CD1c-positive myeloid dendritic cell (primary cell): ENCODE measurements at regions not wholly inside any gene's neighbourhood (a gene's known extent, or its start where the extent isn't known, plus 50 kb on each side); places are given as distances from the start of the nearest gene placed in this dataset.

Source experiments
- DNase-seq: peaks from one replicate; pipeline ENCODE4 v3.0.0-alpha.2; 2016; ENCODE audit errors: extremely low spot score

GRCh38 chr9:129506041-129506440 lies 114.9 kb downstream of the C9orf50 start:
- DNase-seq = no peak

- no peak for DNase-seq
Measured at GRCh38 chr9:129505270-129505902, 115.5 kb downstream of the C9orf50 start.

DNA sequence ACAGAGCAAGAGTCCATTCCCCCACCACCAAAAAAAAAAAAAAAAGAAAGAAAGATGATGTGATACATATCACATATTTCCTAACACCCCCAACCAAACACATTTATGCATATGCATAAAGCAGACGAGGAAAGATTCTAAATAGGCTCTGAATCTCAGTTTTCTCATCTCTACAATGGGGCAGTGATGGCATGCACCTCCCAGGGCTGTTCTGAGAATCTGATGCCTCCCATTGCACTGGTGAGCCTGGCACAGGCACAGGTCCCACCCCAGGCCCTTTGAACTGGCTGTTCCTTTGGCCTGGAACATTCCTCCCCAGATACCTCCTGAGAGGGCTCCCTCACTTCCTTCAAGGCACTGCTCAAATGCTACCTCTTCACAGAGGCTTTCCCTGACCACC lies 116.5 kb downstream of the C9orf50 start:
- DNase-seq = no peak

DNA sequence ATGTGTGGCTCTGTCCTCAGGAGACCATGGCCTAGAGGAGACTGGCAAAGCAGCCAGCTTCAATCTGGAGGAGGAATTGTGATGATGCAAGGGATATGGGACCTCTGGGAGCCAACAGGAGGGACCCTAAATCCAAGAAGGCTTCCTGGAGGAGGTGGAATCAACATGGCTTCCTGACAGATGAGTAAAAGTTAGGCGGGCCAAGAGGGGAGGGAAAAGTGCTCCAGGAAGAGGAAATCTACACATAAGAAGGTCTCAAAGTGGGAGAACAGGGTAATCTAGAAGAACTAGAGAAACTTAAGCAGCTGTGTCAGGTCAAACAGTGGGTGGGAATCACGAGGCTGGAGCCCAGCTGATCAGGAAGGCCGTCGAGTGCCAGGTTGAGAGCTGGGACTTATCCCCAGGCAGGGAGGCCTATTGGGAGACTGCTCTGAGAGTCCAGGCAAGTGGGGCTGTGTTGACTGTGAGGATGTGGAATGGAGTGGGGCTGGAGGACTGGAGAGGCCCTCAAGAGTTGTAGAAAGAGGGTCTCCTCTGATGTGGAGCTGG lies 119.1 kb downstream of the C9orf50 start:
- DNase-seq = peak; percentile 31

DNA sequence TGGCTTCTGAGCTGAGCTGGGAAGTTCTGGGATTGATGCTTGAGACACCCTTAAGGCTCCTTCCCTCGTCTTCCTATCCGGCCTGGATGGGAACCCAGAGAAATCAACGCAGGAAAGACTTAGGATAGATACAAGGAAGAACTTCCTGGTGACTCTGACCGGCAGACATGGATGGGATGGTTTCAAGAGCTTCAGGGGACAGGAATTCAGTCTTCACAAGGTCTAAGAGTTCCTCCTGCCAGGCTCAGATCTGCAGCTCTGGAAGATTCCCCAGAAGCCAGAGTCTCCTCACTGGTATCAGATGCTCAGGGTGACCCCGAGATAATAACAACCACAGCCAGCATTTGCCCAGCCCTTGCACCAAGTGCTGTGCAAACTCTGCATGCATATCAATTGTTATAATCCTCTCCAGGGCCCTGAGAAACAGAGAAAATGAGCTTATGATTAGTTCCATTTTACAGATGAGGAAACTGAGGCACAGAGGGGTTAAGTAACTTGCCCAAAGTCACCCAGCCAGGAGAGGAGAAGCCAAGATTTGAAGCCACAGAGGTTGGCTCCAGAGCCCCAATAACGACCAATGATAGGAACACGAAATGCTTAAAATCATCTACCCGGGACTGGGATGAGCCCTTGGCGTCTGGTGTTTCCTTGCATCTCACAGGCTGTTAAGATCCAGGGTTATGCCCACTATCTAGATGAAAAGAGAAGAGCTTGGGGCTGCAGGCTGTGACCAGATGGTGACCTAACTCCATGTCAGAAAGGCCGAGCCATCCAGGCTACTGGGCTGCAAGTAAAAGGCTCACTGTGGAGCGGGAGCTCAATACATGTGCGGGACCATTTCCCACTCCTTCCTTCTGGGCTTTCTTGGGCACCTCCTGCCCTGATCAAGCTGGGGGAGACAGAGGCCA lies 119.8 kb downstream of the C9orf50 start:
- no peak for DNase-seq

- DNase-seq = no peak
Measured at GRCh38 chr9:129500161-129500862, 120.6 kb downstream of the C9orf50 start.

DNA sequence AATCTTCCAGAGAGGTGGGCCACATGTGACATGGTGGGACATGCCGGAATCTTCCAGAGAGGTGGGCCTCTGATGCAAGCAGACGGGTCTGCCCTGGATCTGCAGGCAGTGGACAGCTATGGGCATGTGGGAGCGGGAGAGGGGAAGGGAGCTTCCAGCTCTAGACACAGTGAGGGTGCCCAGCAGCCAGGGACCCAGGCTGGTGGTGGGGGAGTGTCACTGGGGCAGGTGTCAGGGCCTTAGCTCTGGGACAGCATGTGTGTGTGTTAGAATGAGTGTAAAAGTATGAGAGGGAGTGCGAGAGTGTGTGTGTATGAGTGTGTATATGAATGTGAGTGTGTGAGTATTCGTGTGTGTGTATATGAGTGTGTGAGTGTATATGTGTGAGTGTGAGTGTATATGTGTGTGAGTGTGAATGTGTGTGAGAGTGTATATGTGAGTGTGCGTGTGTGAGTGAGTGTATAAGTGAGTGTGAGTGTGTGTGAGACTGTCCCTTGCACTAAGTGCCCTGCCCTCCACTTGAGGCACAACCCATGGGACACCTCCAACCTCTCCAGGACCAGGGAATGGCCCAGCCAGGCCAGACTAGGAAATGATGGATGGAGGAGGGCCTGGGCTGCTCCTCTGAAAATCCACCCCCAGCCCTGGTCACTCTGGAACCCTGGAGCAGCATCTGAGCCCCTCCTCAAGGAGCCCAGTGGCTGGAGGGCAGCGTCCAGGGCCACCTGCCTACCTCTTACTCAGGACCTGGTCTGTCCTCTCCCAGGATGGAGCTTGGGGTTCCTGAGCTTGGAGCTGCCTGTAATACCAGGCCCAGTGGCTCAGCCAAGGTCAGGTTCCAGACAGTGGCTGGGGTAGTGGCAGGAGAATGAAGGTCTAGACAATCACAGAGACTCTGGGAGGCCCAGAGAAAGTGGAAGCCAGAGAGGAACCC lies 122.2 kb downstream of the C9orf50 start:
- DNase-seq = no peak

- no peak for DNase-seq
Measured at GRCh38 chr9:129497813-129498450, 123.0 kb downstream of the C9orf50 start.

DNA sequence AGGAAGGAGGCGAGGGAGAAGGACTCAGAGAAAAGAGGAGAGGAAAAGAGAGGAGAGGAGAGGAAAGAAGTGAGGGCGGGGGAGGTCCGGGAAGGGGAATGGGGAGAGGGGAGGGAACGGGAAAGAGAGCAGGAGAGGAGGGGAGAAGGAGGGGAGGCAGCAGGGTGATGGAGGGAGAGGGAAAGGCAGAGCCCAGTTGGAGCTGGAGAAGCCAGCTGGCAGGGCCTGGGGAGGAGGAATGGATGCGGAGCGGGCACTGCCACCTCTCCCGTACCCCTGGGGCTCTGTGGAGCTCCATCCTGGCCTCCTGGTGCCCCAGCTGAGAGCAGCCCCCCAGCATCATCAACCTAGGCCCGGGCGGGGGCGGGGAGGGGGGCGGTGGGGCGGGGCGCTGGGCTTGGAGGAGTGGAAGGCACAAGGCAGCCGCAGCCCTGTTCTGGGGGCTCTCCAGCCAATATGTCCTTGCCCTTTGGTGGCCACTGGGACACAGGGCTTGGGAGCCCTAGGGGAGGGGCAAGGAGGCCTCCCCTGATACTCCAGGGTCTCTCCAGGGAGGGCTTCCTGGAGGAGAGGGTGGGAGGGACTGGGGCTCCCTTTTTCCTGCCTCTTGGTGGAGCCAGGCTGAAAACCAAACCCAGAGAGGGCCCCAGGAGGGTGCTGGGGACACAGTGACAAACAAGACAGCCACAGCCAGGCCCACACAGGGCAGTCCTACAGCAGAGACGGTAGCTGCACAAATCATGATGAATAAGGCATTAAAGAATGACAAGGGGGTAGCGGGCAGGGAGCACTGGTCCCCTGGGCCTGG lies 123.7 kb downstream of the C9orf50 start:
- DNase-seq = no peak

GRCh38 chr9:129496473-129497004 lies 124.4 kb downstream of the C9orf50 start:
- DNase-seq = peak; percentile 85

DNA sequence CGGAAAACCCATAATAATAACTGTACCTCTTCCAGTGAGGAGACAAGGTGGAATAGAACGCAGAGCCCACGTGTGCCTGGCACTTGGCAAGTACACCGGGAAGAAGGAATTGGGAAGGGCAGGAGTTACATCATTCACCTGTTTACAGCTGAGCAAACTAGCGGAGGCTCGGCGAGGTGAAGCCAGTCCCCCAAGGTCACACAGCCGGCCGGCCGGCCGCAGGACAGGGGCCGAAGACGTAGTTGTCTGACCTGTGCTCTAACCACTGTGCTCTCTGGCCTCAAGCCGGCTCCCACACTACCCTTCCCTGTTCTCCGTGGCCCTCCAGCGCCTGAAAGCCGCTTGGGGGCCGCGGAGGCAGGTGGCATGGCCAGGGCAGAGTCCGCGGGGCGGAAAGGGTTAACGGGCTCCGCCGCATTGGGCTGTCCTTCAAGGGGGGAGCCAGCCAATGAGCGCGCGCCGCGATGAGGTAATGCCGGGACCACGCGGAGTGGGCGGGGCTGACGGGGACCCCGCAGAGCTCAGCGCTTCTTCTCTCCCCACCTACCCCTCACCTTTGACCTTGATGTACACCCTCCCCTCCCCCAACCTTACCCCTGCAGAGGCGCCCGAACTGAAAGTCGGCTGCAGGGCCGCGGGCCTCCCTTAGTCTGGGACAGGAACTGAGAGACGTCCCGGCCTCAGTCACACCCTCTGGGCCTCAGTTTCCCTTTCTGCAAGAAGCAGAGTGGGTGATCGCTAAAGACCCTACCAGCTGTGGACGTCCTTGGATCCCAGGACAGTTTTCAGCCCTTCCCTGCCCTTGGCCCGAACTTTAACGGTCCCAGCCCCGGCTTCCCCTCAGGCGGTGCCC lies 125.1 kb downstream of the C9orf50 start:
- DNase-seq = peak; percentile 87

DNA sequence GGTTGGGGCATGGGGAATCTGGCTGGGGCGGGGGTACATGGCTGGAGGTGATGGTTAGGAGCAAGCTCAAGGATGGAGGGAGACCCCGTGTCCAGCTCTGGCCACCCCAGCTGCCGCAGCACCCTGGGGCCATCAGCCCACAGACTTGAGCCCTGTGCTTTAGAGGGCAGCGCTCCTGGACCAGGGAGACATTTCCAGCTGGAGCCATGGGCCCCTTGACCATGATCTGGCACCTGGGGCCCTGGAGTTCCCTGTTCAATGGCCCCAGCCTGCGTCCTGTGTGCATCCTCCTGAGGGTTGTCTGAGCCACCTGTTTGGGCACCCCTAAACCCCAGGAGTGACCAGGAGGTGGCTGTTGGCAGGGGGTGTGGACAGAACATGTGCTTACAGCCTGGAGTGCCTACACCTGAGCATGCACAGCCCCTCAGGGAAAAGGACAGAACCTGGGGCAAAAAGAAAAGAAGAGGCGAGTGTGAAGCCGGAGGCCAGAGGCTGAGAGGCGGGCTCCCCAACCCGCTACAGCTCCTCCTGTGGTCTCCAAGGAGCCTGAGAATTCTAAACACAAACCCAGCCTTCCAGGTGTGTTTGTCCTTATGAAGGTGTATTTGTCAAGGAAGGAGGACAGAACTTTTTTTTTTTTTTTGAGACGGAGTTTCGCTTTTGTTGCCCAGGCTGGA lies 126.7 kb downstream of the C9orf50 start:
- no peak for DNase-seq

DNA sequence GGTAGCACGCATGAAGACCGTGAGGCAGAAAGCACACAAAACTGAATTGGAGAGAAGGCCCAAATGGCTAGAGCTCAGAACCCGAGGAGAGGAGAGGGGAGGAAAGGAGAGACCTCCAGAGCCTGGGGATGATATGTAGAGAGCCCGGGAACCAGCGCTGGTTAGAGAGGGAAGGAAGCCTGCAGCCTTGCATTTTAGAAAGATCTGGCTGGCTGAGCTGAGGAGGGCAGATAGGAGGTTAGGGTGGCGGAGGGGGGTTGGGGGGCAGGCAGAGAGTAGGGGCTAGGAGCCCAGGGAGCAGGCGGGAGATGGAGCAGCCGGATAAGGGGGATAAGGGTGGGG lies 127.2 kb downstream of the C9orf50 start:
- DNase-seq = no peak

GRCh38 chr9:129493002-129493705 lies 127.7 kb downstream of the C9orf50 start:
- no peak for DNase-seq

DNA sequence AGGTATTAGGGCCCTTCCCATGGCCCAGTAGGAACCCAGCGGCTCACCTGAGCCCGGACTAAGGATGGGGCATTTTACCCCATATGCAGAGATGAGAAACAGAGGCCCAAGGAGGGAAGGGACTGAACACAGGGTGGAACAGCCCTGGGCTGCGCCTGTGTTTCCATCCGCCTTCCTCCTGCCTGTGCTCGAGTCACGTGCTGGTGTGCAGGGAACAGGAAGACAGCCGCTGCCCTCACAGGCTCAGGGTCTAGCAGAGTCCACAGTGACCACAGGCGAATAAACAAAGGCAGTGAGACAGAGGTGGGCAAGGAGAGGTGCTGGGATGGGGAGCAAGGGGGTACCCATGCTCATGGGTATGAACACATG lies 129.4 kb downstream of the C9orf50 start:
- DNase-seq = peak; percentile 65

DNA sequence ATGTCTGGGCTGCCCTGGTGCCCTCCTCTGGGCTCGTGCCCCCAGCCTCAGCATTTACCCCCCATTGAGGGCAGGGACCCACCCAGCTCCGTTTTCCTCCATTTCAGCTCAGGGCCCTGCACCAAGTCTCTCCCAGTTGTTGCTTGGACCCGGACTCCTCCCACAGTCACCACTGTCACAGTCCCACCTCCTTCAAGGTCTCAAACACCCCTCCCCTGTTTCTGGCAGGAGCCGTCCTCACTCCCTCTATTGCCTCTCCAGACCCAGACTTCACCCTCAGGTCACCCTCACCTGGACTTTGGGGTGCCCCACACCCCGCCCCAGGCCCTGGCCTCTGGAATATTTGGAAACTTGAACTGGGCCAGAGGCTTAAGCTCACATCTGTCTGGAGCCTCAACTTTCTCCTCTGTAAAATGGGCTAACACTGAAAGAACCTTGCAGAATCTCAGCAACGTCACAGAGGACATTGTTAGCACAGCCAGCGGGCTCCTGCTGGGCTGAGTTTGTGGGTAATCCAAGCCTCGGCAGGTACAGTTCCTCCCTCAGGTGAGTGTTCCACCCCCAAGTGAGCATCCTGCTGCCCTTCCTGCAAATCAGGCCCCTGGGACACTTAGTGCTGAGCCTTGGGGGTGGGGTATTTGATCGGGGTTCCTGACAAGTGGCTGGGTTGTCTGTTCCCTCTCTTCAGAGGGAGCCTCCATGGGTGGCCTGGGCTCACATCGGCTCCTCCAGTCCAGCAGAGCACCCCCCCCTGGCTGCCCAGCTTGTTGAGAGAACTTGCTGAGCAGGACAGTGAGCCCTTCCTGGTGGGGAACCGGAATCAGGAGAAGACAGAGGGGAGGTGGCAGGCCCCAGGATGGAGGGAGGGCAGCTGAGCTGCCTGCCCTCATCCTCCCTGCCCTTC lies 130.1 kb downstream of the C9orf50 start:
- no peak for DNase-seq
